ENCODE measurements at regions not wholly inside any gene's neighbourhood (a gene's known extent, or its start where the extent isn't known, plus 50 kb on each side); places are given as distances from the start of the nearest gene placed in this dataset.

DNA sequence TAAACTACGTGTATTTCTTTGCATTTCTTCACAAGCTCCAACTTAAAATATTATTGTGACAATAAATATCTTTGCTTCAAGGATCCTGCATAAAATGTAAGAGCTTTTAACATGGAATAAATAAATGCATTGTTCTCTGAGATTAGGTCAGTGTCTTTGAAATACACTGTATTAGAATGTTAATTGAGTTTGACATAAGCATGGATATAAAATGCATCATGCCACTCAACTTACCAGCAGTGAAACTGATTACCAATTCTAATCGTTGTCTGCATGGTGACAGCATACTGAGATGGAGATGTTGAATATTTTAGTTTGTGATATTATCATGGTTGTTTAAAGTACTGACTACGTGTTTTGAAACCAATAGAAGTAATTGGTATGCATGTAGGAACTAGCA lies 555.3 kb upstream of the ZNF608 start:
- TF ChIP-seq POLR2AphosphoS5 (IDR thresholded peaks at IDR 0.05) (no peak), POLR2A (IDR thresholded peaks at IDR 0.05) (no peak)
- TF ChIP-seq, protein P1, sequence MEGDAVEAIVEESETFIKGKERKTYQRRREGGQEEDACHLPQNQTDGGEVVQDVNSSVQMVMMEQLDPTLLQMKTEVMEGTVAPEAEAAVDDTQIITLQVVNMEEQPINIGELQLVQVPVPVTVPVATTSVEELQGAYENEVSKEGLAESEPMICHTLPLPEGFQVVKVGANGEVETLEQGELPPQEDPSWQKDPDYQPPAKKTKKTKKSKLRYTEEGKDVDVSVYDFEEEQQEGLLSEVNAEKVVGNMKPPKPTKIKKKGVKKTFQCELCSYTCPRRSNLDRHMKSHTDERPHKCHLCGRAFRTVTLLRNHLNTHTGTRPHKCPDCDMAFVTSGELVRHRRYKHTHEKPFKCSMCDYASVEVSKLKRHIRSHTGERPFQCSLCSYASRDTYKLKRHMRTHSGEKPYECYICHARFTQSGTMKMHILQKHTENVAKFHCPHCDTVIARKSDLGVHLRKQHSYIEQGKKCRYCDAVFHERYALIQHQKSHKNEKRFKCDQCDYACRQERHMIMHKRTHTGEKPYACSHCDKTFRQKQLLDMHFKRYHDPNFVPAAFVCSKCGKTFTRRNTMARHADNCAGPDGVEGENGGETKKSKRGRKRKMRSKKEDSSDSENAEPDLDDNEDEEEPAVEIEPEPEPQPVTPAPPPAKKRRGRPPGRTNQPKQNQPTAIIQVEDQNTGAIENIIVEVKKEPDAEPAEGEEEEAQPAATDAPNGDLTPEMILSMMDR (IDR thresholded peaks at IDR 0.05), result no peak
